Upper lobe of left lung (tissue), 4 donors: ENCODE measurements at regions not wholly inside any gene's neighbourhood (a gene's known extent, or its start where the extent isn't known, plus 50 kb on each side); places are given as distances from the start of the nearest gene placed in this dataset.

Experiments
- EP300 ChIP-seq, 4 donors: sonication (generic); formaldehyde crosslinking; IDR thresholded peaks; one replicate each; pipeline ENCODE4 v1.5.1; 2017; ENCODE audit warnings: antibody characterized with exemption in 4 of 4, control low read depth in 2 of 4
- POLR2A ChIP-seq, 4 donors: fragments of 450-650 bp; IDR thresholded peaks; one replicate each; pipeline ENCODE4 v1.5.1; 2016 to 2017; ENCODE audit warnings: antibody characterized with exemption in 4 of 4, mild to moderate bottlenecking in 2 of 4
- POLR2AphosphoS5 ChIP-seq, 2 donors: sonication (generic); formaldehyde crosslinking; IDR thresholded peaks; one replicate each; pipeline ENCODE4 v1.5.1; 2017; ENCODE audit warnings: antibody characterized with exemption in 2 of 2
- TF ChIP-seq, protein P1 (sequence below), 6 experiments: fragments of 450-650 bp in 4 of 6; fragments of 200-600 bp in 2 of 6; sonication (generic) in 2 of 6; IDR thresholded peaks; one replicate each; pipeline ENCODE4 v1.5.1; 2016 to 2019; ENCODE audit warnings: antibody characterized with exemption in 6 of 6

- TF ChIP-seq, protein P1, sequence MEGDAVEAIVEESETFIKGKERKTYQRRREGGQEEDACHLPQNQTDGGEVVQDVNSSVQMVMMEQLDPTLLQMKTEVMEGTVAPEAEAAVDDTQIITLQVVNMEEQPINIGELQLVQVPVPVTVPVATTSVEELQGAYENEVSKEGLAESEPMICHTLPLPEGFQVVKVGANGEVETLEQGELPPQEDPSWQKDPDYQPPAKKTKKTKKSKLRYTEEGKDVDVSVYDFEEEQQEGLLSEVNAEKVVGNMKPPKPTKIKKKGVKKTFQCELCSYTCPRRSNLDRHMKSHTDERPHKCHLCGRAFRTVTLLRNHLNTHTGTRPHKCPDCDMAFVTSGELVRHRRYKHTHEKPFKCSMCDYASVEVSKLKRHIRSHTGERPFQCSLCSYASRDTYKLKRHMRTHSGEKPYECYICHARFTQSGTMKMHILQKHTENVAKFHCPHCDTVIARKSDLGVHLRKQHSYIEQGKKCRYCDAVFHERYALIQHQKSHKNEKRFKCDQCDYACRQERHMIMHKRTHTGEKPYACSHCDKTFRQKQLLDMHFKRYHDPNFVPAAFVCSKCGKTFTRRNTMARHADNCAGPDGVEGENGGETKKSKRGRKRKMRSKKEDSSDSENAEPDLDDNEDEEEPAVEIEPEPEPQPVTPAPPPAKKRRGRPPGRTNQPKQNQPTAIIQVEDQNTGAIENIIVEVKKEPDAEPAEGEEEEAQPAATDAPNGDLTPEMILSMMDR (IDR thresholded peaks at IDR 0.05) = no peak
- TF ChIP-seq POLR2A (IDR thresholded peaks at IDR 0.05) (no peak), POLR2AphosphoS5 (IDR thresholded peaks at IDR 0.05) (no peak), EP300 (IDR thresholded peaks at IDR 0.05) (no peak)
These were observed 163.0 kb downstream of the BTC start for GRCh38 chr4:74631338-74631737.
